ENCODE measurements at regions not wholly inside any gene's neighbourhood (a gene's known extent, or its start where the extent isn't known, plus 50 kb on each side); places are given as distances from the start of the nearest gene placed in this dataset.

DNA sequence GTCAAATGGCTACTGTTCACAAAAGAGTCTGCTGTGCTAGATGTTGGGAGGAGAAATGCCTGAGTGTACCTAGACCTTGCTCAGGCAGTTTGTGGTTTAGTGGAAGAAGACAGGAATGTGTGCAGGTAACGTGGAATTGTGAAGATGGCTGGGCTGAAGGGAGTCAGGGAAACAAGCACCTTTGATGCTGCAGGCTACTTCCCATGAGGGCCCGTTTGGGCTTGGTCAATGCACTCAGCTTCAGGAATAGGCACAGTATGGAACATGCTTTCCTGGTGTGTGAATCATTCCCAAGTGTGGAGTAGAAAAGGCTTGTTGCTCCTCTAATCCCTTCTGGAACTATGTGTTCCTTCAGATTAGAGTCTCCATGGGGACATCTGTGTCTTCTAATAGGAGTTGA, 318.3 kb upstream of the MTNR1B start:
- no peaks in the 10 kb centered on the region for H3K9me3 Mint-ChIP-seq (ENCODE audit: insufficient read depth)
- no peaks in the 10 kb centered on the region for H3K27me3 Mint-ChIP-seq (ENCODE audit: low read depth)
- CTCF ChIA-PET, result no interaction called here
- ATAC-seq (no peak), DNase-seq (no peak)
- no peak overlapping the region for H3K27ac Mint-ChIP-seq
- POLR2A ChIA-PET, result no interaction called here
- H3K4me3 Mint-ChIP-seq, result no peak overlapping the region
- no peaks in the 10 kb centered on the region for H3K36me3 Mint-ChIP-seq (ENCODE audit: low read depth)
- no peaks in the 10 kb centered on the region for H3K4me1 Mint-ChIP-seq (ENCODE audit: low read depth)

DNA sequence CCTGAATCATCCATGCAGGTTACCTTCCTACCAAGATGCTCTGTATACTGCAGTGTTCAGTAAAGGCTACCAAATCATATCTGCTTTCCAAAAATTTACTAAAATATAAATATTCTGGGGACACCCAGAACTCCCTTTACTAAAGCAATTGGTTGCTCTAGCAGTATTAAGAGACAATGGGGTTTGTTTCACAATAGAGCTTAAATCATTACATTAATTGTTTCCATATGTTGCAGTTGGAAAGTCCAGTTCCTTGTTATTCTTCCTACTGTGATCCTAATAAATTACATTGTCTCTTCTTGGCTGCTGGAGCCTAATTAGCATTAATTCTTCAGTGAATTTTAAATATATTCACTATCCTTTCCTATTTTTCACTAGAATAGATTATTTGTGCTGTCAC, 316.0 kb upstream of the MTNR1B start:
- no peak overlapping the region for H3K4me3 Mint-ChIP-seq
- CTCF ChIA-PET, result no interaction called here
- POLR2A ChIA-PET, result no interaction called here
- DNase-seq, result no peak
- no peaks in the 10 kb centered on the region for H3K27me3 Mint-ChIP-seq (ENCODE audit: low read depth)
- H3K4me1 Mint-ChIP-seq (ENCODE audit: low read depth), result no peaks in the 10 kb centered on the region
- H3K36me3 Mint-ChIP-seq (ENCODE audit: low read depth), result no peaks in the 10 kb centered on the region
- ATAC-seq, result no peak
- H3K27ac Mint-ChIP-seq, result no peak overlapping the region
- no peaks in the 10 kb centered on the region for H3K9me3 Mint-ChIP-seq (ENCODE audit: insufficient read depth)

DNA sequence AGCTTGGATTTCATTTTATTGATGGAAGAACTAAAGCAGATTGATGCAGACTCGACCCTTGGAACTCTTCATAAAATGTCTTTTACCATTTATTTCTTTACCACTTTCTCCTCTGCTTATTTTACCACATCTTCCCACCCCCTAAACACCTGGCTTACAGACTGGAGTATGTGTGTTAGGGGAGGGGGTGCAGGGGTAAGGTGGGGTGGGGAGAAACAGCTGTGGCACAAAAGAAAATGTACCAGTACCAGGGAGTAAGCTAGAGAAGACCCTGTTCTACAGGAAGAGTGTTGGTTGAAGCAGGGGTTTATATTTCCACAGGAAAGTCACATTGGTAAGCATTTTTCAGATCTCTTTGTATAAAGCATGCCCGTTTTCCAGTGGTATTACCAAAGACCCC, 312.7 kb upstream of the MTNR1B start:
- H3K4me3 Mint-ChIP-seq, result no peak overlapping the region
- DNase-seq (no peak), ATAC-seq (no peak)
- no peaks in the 10 kb centered on the region for H3K27me3 Mint-ChIP-seq (ENCODE audit: low read depth)
- POLR2A ChIA-PET, result no interaction called here
- H3K4me1 Mint-ChIP-seq (ENCODE audit: low read depth), result no peaks in the 10 kb centered on the region
- H3K36me3 Mint-ChIP-seq (ENCODE audit: low read depth), result no peaks in the 10 kb centered on the region
- no peaks in the 10 kb centered on the region for H3K9me3 Mint-ChIP-seq (ENCODE audit: insufficient read depth)
- H3K27ac Mint-ChIP-seq, result no peak overlapping the region
- CTCF ChIA-PET, result no interaction called here

DNA sequence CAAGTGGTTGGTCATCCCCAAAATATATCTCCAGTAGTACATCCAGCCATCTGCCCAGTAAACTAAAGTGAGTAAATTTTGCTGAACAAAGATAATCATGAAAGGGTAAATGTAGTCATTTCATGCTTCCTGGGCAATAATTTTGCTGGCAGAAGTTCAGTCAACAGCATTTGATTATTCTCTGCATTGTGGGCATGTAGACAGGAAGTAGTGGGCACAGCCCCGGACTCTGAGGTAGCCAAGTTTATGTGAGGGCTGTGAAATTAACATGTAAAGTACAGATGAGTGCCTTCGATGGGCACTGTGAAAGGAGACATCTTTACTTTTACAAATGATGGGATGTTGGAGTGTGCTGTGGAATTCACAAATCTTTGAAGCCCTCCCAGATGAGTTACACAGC, 312.2 kb upstream of the MTNR1B start:
- Mint-ChIP-seq H3K4me3 (no peak overlapping the region), H3K36me3 (ENCODE audit: low read depth) (no peaks in the 10 kb centered on the region), H3K9me3 (ENCODE audit: insufficient read depth) (no peaks in the 10 kb centered on the region), H3K4me1 (ENCODE audit: low read depth) (no peaks in the 10 kb centered on the region), H3K27ac (no peak overlapping the region), H3K27me3 (ENCODE audit: low read depth) (no peaks in the 10 kb centered on the region)
- POLR2A ChIA-PET, result no interaction called here
- DNase-seq (no peak), ATAC-seq (no peak)
- CTCF ChIA-PET, result no interaction called here

DNA sequence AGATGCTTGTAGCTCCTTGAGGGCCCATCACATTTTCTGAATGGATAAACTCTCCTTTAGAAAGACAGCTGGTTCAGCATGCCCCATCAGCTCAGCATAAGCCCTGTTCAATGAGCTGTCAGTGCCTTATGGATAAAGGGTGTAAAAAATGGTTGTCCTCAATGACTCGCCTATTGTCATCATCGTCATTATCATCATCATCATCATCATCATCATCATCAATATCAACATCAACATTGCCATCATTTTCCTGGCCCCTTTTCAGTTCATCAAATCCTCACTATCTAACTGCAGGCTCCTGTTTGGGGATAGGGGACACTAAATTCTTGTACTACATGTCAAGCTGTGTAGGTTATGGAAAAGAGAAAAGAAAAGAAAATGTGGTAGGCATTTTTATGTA, 310.7 kb upstream of the MTNR1B start:
- no peak overlapping the region for H3K27ac Mint-ChIP-seq
- H3K4me3 Mint-ChIP-seq, result no peak overlapping the region
- no peaks in the 10 kb centered on the region for H3K4me1 Mint-ChIP-seq (ENCODE audit: low read depth)
- ATAC-seq (no peak), DNase-seq (no peak)
- no peaks in the 10 kb centered on the region for H3K9me3 Mint-ChIP-seq (ENCODE audit: insufficient read depth)
- CTCF ChIA-PET, result interaction anchor here (0.9 kb wide), 1 partner anchor 30 kb away, joined by 3 read pairs; no protein-coding TSS in a partner anchor
- H3K27me3 Mint-ChIP-seq (ENCODE audit: low read depth), result no peaks in the 10 kb centered on the region
- H3K36me3 Mint-ChIP-seq (ENCODE audit: low read depth), result no peaks in the 10 kb centered on the region
- POLR2A ChIA-PET, result no interaction called here

DNA sequence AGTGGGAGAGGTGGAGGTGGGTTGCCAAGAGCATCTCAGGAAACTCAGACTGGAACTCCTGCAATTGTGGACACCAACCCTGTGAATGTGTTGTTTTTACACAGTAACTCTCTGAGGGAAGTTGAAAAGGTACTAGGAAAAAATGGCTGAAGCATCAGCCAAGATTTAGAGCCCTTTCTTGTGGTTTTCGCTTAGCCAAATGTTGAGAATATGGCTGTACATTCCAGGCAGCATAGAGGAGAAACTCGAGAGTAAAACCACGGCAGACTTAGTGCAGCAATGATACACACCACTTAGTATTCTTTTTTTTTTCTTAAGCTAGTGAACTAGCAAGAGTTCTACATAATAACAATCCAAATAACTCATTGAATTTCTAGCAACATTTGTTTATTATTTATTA, 309.7 kb upstream of the MTNR1B start:
- ATAC-seq (no peak), DNase-seq (no peak)
- no peaks in the 10 kb centered on the region for H3K9me3 Mint-ChIP-seq (ENCODE audit: insufficient read depth)
- H3K4me3 Mint-ChIP-seq, result no peak overlapping the region
- CTCF ChIA-PET, result no interaction called here
- no peaks in the 10 kb centered on the region for H3K27me3 Mint-ChIP-seq (ENCODE audit: low read depth)
- no peaks in the 10 kb centered on the region for H3K36me3 Mint-ChIP-seq (ENCODE audit: low read depth)
- no peak overlapping the region for H3K27ac Mint-ChIP-seq
- no peaks in the 10 kb centered on the region for H3K4me1 Mint-ChIP-seq (ENCODE audit: low read depth)
- POLR2A ChIA-PET, result no interaction called here

DNA sequence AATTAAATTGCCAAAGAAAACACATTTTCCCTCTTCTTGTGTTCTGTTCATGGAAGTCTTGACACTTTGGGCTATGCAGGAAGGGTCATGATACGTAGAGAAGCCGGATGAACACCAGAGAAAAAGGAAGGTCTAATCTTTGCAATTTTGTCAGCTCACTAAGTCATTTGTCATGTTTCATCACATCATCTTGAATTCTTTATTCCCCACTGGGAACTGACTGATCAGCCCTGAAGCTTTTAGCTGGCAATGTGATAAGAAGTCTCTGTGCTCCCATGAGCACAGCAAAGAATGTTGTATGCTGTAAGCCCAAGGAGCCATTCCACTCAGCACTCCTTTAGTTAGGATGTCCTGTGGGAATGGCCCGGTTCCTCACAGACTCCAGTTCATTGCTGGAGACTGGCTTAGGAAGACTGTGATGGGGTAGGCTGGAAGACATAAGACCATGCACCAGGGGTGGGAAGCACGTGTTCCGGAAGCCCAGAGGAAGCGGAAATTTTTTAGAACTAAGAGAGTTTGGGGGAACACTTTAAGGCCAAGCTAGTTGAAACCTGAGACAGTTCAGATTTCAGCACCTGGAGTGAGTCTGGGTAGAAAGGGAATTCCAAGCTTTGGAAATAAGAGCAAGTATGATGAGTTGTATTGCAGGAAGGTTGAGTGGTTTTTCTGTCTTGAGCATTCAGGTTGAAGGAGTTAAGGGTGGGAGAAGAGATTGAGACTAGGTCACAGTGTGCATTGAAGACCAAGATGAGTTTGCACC, 306.7 kb upstream of the MTNR1B start:
- no peak for DNase-seq
- ChIA-PET CTCF (no interaction called here), POLR2A (no interaction called here)

DNA sequence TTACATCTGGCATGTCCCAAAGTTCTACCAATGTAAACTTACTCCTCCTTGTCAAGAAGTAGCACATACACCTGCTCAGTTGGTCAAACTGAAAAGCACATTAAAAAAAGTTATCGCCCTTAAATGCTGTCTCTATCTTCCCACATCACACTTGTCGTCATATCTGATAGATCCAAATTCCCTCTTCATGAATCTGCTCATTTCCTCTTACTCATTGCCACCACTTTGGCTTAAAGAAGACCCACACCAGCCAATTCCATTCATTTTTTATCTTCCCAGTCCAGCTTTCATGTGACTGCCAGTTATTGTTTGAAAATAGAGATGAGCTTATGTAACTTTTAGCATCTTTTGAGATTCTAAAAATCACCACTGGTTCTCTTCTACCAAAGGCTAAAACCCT, 305.9 kb upstream of the MTNR1B start:
- H3K9me3 Mint-ChIP-seq (ENCODE audit: insufficient read depth), result no peaks in the 10 kb centered on the region
- DNase-seq (no peak), ATAC-seq (no peak)
- no peaks in the 10 kb centered on the region for H3K27me3 Mint-ChIP-seq (ENCODE audit: low read depth)
- no peak overlapping the region for H3K27ac Mint-ChIP-seq
- no peaks in the 10 kb centered on the region for H3K36me3 Mint-ChIP-seq (ENCODE audit: low read depth)
- POLR2A ChIA-PET, result no interaction called here
- H3K4me3 Mint-ChIP-seq, result no peak overlapping the region
- H3K4me1 Mint-ChIP-seq (ENCODE audit: low read depth), result no peaks in the 10 kb centered on the region
- CTCF ChIA-PET, result no interaction called here

More for the DNA sequence above, 306.7 kb upstream of the MTNR1B start:
- Mint-ChIP-seq H3K9me3 (ENCODE audit: insufficient read depth) (no peaks in the 10 kb centered on the region), H3K4me3 (no peak overlapping the region), H3K36me3 (ENCODE audit: low read depth) (no peaks in the 10 kb centered on the region), H3K27ac (no peak overlapping the region), H3K4me1 (ENCODE audit: low read depth) (no peaks in the 10 kb centered on the region), H3K27me3 (ENCODE audit: low read depth) (no peaks in the 10 kb centered on the region)
- no peak for ATAC-seq

DNA sequence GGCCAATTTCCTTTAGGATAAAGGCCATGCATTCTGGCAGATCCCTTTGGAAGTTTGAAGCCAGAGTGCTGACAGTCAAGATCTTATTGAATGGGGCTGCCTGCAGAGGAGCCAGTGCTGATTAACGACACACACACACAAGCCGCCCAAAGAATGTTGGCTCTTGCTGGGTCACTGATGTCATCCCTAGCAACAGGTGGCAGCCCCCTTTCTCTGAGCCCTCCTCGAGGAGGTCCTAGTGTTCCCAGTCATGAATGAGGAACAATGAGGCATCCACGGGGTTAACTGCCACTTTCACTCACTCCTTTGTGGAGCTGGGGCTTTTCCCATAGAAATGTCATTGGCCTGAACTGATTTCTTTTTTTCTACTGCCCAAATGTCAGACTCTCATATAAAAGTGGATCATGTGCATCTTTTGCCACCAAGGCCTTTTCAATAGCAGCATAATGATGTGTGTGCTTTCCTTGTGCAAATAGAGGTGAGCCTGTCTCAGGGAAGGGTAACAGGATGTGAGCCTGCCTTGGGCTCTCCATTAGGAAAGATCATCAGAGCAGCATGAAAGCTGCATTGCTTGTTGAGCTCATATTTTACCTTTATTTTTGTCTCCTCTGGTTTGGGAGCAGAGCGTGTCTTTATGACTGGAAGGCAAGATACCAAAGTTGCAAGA, 301.8 kb upstream of the MTNR1B start:
- CTCF ChIA-PET, result no interaction called here
- H3K4me3 Mint-ChIP-seq, result no peak overlapping the region
- H3K27me3 Mint-ChIP-seq (ENCODE audit: low read depth), result no peaks in the 10 kb centered on the region
- no peaks in the 10 kb centered on the region for H3K9me3 Mint-ChIP-seq (ENCODE audit: insufficient read depth)
- DNase-seq (no peak), ATAC-seq (no peak)
- POLR2A ChIA-PET, result no interaction called here
- no peaks in the 10 kb centered on the region for H3K36me3 Mint-ChIP-seq (ENCODE audit: low read depth)
- no peak overlapping the region for H3K27ac Mint-ChIP-seq
- no peaks in the 10 kb centered on the region for H3K4me1 Mint-ChIP-seq (ENCODE audit: low read depth)

DNA sequence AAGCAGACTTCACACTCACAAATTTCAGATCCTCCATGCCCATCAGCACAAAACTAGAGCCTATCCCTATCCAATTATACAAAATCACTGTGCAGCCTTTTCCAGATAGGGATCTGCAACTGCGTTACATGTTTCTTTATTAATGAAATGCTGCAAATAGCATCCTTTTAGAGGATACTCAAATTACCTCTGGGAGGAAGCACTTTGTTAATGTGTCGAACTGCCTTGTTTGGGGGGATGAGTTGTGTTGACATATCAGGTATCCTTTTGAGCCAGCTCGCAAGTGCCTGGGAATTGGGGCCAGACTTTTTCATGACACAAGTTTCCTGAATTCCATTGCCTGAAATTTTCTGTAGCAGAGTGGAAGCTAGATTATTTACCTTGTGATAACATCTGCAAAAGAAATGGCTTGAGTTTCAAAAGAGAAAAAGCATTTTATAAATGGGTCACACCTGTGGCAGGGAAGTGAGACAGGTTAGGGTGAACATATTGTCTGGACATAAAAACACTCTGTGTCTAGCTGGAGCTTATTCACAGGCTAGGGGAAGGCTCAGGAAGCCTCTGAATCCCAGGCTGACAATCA, 299.1 kb upstream of the MTNR1B start:
- H3K4me3 Mint-ChIP-seq, result no peak overlapping the region
- no peak overlapping the region for H3K27ac Mint-ChIP-seq
- ChIA-PET CTCF (no interaction called here), POLR2A (no interaction called here)
- H3K36me3 Mint-ChIP-seq (ENCODE audit: low read depth), result no peaks in the 10 kb centered on the region
- H3K4me1 Mint-ChIP-seq (ENCODE audit: low read depth), result no peaks in the 10 kb centered on the region
- H3K9me3 Mint-ChIP-seq (ENCODE audit: insufficient read depth), result no peaks in the 10 kb centered on the region
- DNase-seq (no peak), ATAC-seq (no peak)
- no peaks in the 10 kb centered on the region for H3K27me3 Mint-ChIP-seq (ENCODE audit: low read depth)

DNA sequence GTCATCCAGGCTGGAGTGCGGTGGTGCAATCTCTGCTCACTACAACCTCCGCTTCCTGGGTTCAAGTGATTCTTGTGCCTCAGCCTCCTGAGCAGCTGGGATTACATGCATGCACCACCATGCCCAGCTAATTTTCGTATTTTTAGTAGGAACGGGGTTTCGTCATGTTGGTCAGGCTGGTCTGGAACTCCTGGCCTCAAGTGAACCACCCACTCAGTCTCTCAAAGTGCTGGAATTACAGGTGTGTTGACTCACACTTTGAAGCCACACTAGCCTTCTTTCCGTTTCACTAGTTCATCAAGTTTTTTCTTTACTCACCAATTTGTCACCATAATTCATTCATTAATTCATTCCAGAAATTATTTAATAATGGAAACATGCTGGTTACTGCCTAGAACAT, 298.4 kb upstream of the MTNR1B start:
- no peak overlapping the region for H3K27ac Mint-ChIP-seq
- no peak overlapping the region for H3K4me3 Mint-ChIP-seq
- no peaks in the 10 kb centered on the region for H3K36me3 Mint-ChIP-seq (ENCODE audit: low read depth)
- ChIA-PET POLR2A (no interaction called here), CTCF (no interaction called here)
- no peaks in the 10 kb centered on the region for H3K9me3 Mint-ChIP-seq (ENCODE audit: insufficient read depth)
- no peaks in the 10 kb centered on the region for H3K27me3 Mint-ChIP-seq (ENCODE audit: low read depth)
- ATAC-seq, result no peak
- DNase-seq, result no peak
- no peaks in the 10 kb centered on the region for H3K4me1 Mint-ChIP-seq (ENCODE audit: low read depth)

DNA sequence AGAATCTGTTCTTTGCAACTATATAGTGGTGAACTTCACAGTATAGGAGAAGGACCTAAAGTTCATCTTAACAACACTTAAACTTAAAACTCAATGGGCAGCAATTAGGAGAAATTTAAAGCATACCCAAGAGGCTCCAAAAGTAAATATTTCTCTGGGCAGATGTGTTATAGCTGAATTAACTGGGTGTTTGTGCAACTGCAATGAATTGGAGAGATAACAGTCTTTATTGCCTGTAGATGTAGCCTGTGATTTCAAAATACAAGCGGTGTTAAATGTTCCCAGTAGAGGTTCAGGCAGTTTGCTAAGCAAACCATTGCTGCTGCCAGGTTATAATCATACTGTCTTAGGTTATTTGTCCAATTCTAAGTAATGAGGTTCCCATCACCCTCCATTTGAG, 294.1 kb upstream of the MTNR1B start:
- Mint-ChIP-seq H3K4me1 (ENCODE audit: low read depth) (no peaks in the 10 kb centered on the region), H3K27ac (no peak overlapping the region), H3K36me3 (ENCODE audit: low read depth) (no peaks in the 10 kb centered on the region), H3K9me3 (ENCODE audit: insufficient read depth) (no peaks in the 10 kb centered on the region), H3K27me3 (ENCODE audit: low read depth) (no peaks in the 10 kb centered on the region), H3K4me3 (no peak overlapping the region)
- POLR2A ChIA-PET, result interaction anchor here (0.7 kb wide), 1 partner anchor 21 kb away, joined by 3 read pairs; no protein-coding TSS in a partner anchor
- ATAC-seq, result no peak
- CTCF ChIA-PET, result no interaction called here
- DNase-seq, result no peak

DNA sequence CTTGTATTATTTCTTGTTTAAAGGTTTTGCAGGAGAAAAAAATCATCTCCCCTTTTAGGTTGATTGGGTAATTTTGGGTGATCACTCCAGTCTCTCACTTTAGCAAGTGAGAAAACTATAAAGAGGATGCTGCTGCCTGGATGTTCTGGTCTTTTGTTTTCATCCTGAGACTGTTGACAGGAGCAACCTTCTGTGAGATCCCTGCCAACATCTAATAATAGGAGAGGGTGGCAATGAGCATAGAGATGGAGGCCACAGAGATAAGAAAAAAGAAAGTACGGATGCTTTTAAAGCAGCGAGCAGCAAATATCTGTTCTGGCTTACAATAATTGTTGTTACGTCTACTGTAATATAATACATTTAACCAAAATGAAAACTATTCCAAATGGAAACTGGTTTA, 293.6 kb upstream of the MTNR1B start:
- H3K27ac Mint-ChIP-seq, result no peak overlapping the region
- H3K9me3 Mint-ChIP-seq (ENCODE audit: insufficient read depth), result no peaks in the 10 kb centered on the region
- ChIA-PET POLR2A (no interaction called here), CTCF (no interaction called here)
- ATAC-seq (no peak), DNase-seq (no peak)
- H3K27me3 Mint-ChIP-seq (ENCODE audit: low read depth), result no peaks in the 10 kb centered on the region
- no peaks in the 10 kb centered on the region for H3K4me1 Mint-ChIP-seq (ENCODE audit: low read depth)
- no peak overlapping the region for H3K4me3 Mint-ChIP-seq
- H3K36me3 Mint-ChIP-seq (ENCODE audit: low read depth), result no peaks in the 10 kb centered on the region

Data from activated CD8-positive, alpha-beta T cell treated with anti-CD3 and anti-CD28 coated beads, Interleukin-2, amount 10 ng/mL, durations not matched to agents 7 days and 5 days (primary cell).